GM19438 (cell line): ENCODE measurements at regions not wholly inside any gene's neighbourhood (a gene's known extent, or its start where the extent isn't known, plus 50 kb on each side); places are given as distances from the start of the nearest gene placed in this dataset.

Source experiments
- ATAC-seq: cut with Tn5 transposase; IDR thresholded peaks from one replicate; pipeline ENCODE4 v1.9.1; 2021; ENCODE audit warnings: low read depth; ENCODE audit not compliant: unreplicated experiment

DNA sequence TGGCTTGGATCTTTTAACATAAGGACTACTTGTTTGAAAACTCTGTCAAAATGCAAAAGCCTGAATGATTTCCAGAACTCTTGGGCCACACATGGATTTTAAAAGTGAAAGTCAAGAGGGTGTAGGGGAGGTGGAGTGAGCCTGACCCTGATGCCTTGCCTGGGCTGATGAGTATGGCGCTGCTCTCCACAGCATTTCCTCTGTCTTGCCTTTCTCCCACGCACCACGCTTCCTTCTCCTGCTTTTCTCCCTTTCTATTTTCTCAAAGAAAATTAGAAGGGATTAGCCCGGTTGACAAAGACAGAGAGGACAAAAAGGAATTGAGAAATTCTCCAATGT is 207.0 kb upstream of the CCDC68 start:
- ATAC-seq, result no peak

- ATAC-seq, result no peak
Measured at GRCh38 chr18:55163550-55163949, 204.3 kb upstream of the CCDC68 start.

GRCh38 chr18:55161916-55162315 is 202.7 kb upstream of the CCDC68 start:
- no peak for ATAC-seq

GRCh38 chr18:55159027-55159426 is 199.8 kb upstream of the CCDC68 start:
- no peak for ATAC-seq

DNA sequence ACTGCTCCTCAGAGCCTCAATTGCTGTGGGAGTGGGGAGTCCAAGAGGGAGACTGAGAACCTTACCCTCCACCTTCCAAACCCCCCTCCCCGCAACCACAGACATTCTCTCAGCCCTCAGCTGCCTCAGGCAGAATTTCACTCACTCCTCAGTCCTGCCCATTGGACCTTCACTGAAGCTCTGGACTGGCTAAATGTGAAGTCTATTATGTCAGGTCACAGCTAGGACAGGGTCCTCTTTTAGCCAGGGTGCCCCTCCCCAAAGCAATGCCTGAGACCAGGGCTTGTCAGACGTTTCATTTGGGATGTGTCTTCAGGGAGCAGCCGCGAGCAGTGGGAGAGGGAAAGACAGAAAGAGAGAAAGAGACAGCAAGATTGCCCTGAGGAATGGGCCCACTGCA is 199.3 kb upstream of the CCDC68 start:
- ATAC-seq, result no peak

GRCh38 chr18:55153346-55153745 is 194.1 kb upstream of the CCDC68 start:
- ATAC-seq, result no peak

- no peak for ATAC-seq
Measured at GRCh38 chr18:55152801-55153200, 193.5 kb upstream of the CCDC68 start.

DNA sequence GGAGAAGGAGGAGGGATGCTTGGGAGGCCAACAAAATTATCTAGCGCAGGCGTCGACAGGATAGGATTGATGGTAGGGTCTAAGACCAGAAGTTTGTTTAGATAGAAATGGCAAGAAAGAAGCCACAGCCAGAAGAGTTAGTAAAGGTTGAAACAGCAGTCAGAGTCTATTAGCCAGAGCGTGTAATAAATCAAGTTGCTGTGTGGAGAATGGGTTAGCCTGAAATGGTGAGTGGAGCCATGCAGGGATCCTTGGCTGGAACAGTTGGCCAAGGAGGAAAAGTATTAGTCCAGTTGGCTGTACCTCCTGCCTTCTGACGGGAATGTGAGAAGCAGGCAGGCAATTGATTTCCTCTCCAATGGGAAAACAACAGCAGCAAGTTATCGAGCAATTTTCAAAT is 190.7 kb upstream of the CCDC68 start:
- no peak for ATAC-seq

- no peak for ATAC-seq
Measured at GRCh38 chr18:55147791-55148190, 188.5 kb upstream of the CCDC68 start.

- ATAC-seq, result no peak
Measured at GRCh38 chr18:55144193-55144930, 185.1 kb upstream of the CCDC68 start.

GRCh38 chr18:55142410-55142809 is 183.1 kb upstream of the CCDC68 start:
- ATAC-seq, result no peak

DNA sequence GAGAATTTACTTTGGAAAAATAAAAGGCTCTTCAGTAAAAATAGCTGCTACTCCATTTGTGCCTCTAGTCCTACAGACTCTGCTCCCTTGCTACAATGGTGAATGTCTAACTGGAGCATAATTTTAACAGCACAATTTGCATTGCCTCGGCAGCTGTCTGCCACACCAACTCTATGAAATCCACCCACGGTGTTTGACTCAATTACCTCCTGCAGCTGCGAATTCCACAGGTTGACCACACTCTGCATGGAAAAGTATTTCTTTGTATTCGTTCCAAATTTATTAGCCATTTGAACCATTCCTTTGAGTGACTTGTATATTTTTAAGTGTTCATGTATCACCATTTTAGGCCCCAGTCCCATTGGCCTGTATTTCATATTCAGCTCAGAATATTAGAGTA is 182.1 kb upstream of the CCDC68 start:
- ATAC-seq, result no peak

- no peak for ATAC-seq
Measured at GRCh38 chr18:55139836-55140235, 180.6 kb upstream of the CCDC68 start.

- no peak for ATAC-seq
Measured at GRCh38 chr18:55139307-55139706, 180.0 kb upstream of the CCDC68 start.

GRCh38 chr18:55138401-55138800 is 179.1 kb upstream of the CCDC68 start:
- no peak for ATAC-seq

DNA sequence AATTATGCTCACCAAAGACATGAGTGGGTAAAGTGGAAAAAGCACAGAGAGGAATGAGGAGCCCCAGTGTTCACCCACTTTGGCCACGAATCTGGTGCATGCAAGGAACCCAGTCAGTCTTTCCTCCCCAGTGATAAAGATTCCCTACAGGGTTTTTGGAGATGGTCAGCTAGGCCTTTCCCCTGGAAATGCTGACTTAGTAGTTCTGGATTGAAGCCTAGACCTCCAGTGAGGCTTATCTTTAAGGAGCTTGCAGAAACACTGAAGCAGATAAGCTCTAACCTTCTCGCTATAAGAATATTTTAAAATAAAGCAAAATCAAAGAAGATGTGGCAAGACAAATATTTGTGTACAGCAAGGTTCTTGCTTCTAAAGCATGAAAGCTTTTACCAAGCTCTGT is 178.3 kb upstream of the CCDC68 start:
- ATAC-seq, result no peak

DNA sequence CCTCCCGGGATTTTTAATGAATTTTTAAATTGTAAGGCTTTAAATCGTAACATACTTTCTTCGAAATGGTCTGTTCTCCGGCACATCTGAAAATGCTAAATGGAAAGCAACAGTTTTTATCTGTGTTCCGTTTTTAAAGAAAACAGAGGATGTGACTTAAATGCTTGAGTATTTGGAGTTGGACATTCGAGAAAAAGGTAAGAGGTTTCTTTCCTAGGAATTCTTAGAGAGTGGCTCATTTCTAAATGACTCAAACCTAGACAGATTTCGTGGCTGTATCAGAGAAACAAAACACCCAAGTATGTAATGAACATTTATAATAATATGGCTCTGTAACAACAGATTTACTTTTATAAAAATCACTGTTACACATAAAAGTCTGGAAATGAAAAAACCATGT is 177.6 kb upstream of the CCDC68 start:
- no peak for ATAC-seq

GRCh38 chr18:55136258-55136657 is 177.0 kb upstream of the CCDC68 start:
- ATAC-seq, result no peak

- no peak for ATAC-seq
Measured at GRCh38 chr18:55133378-55133777, 174.1 kb upstream of the CCDC68 start.

GRCh38 chr18:55128437-55128836 is 169.2 kb upstream of the CCDC68 start:
- no peak for ATAC-seq

DNA sequence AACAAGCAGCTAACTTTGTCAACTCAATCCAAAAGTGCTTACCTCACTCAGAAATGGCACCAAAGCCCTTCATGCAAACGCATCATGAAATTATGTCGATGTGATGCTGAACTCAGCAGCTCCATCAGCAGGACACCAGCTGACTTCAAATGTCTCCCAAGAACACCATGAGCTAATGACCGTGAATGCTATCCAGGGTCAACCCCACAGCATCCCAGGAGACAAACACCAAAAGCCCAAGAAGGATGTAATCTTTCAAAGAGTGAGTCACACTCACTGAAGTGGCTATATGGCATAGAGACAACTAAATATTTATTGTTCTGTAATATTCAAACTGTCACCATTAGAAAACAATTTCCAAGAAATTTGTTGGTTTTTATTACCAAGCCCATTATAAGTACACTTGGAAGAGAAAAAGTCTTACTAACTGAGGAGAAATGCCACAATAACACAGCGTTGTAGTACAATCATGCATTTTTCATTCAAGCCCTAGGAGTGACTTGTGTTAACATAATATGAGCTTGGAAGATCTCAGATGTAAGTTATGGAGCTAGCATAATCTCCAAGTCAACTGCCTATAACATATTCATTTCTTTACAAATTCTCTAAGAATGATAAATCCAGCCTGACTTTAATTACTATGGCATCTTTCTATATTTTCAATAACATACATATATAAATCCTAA is 165.0 kb upstream of the CCDC68 start:
- no peak for ATAC-seq

- ATAC-seq, result no peak
Measured at GRCh38 chr18:55123361-55123760, 164.1 kb upstream of the CCDC68 start.
